Activated CD4-positive, CD25-positive, alpha-beta regulatory T cell treated with anti-CD3 and anti-CD28 coated beads, Interleukin-2, amount 50 U/mL, for 72 hours (primary cell): ENCODE measurements at regions not wholly inside any gene's neighbourhood (a gene's known extent, or its start where the extent isn't known, plus 50 kb on each side); places are given as distances from the start of the nearest gene placed in this dataset.
"Not testable (repeated sequence)": the region's sequence is repeated elsewhere in the genome, so short reads cannot be mapped to it uniquely, and the experiment has no call there.

Experiments used
- DNase-seq: peaks from one replicate; pipeline ENCODE4 v3.0.0; 2021

DNA sequence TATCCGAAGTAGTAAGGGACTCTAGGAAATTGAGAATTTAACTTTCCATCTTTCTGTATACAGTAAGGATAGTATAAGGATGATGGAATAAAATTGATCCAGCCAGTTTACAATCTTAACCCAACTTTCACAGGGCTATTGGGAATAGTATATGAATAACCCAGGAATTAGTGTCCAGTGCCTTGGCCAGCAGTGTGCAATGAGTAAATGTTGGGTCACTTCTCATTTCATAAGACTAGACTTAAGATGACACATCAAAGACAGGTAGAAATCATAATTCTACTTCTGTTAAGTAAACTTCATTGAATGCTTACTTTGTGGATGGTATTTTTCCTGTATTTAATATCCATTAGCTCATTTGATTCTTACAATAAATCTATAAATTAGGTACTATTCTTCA is 949.6 kb upstream of the GOT2 start:
- DNase-seq, result no peak

DNA sequence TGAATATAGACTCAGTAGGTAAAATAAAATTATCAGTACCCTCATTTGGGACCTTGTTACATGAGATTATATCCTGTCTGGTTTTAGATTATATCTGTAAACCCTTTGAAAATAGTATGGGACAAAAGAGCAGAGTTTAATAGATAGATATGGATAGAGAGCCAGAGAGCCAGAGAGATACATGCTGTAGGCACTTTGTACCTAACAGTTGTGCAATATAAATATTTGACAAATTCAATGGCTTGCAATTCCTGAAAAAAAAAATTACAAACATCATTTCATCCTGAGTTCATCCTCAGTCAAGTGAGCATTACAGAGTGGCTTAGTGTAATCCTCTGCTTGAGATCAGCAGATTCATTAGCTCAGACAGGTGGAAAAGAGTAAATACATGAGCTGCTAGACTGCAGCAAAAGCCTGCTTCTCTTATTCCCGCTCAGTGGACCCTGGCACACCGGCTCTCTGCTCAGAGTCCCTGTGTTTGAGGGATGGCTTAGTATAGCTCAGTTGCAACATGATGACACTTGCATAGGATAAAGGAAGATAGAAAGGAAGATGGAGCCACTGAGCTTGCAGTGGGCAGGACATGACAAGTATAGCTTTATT is 931.6 kb upstream of the GOT2 start:
- no peak for DNase-seq

- no peak for DNase-seq
Observed at GRCh38 chr16:59658572-59658971, 924.5 kb upstream of the GOT2 start.

DNA sequence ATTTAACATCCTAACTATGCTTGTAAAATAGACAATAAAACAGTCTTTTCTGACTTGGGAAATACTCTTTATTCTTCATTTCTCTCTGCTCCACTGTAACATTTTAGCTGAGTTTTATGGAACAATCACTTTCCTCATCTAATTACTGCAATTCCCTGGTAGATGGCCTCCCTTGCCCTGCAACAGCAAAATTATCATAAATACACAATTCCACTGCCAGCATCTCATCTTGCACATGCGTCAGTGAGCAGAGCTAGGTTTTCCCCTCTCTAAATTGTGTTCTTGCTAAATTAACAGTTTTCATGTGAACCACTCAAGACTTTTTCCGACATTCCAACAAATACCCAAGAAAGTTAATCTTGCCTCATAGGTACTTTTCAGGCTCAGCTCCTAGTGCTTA is 920.9 kb upstream of the GOT2 start:
- DNase-seq, result no peak

DNA sequence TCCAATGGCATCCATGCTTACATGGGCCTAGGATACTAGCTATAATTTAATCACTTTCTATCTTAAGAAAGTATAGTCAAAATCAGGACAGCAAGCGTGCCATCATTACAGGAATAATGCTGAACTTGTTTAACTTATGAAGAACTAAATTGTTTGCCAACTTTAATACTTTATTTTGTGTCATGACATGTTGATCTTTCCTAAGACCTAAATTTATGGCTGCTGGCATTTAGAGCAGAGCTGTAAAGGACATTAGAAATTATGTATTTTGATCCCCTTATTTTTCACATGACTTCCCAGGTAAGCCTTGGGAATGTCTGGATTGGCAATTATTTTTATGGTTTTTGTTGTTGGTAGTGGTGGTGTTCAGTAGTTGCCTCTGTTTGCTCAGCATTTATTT is 920.3 kb upstream of the GOT2 start:
- no peak for DNase-seq

GRCh38 chr16:59651662-59652061 is 917.5 kb upstream of the GOT2 start:
- no peak for DNase-seq

DNA sequence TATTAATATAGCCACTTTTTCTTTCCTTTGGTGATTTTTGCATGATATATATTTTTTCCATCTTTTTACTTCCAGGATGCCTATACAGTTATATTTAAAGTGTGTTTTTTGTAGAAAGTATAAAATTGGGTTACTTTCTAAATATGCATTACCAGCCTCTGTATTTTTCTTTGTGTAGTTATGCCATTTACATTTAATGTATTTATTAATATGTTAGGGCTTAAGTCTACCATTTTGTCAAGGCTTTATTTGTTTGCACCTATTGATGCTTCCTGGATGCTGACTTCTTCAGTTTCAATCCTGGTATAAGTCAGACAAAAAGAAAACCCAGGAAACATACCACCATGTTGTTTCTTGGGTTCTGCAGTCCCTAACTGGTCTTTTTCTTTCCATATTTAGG is 911.1 kb upstream of the GOT2 start:
- no peak for DNase-seq

DNA sequence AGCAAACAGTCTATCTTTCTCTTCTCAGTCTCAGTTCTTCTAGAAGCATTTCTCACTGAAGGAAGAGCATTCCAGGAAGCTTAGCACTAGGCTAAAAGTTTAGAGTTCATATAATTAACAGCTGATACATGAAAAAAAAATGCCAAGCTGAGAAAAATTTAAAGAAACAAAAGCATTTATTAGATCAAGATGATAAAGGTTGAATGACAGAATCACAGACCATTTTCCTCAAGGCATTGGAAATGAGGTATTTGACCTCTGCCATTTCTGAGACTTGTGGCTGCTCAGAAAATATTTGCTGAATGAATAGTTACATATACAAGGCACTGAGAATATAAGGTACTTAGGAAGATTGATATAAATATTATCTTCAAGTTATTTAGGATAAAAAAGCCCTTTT is 901.6 kb upstream of the GOT2 start:
- no peak for DNase-seq

- no peak for DNase-seq
Observed at GRCh38 chr16:59634951-59635350, 900.8 kb upstream of the GOT2 start.

GRCh38 chr16:59634004-59634579 is 900.0 kb upstream of the GOT2 start:
- DNase-seq, result no peak

GRCh38 chr16:59632276-59632855 is 898.2 kb upstream of the GOT2 start:
- DNase-seq, result no peak

- not testable (repeated sequence) for DNase-seq
Observed at GRCh38 chr16:59624381-59624780, 890.3 kb upstream of the GOT2 start.

DNA sequence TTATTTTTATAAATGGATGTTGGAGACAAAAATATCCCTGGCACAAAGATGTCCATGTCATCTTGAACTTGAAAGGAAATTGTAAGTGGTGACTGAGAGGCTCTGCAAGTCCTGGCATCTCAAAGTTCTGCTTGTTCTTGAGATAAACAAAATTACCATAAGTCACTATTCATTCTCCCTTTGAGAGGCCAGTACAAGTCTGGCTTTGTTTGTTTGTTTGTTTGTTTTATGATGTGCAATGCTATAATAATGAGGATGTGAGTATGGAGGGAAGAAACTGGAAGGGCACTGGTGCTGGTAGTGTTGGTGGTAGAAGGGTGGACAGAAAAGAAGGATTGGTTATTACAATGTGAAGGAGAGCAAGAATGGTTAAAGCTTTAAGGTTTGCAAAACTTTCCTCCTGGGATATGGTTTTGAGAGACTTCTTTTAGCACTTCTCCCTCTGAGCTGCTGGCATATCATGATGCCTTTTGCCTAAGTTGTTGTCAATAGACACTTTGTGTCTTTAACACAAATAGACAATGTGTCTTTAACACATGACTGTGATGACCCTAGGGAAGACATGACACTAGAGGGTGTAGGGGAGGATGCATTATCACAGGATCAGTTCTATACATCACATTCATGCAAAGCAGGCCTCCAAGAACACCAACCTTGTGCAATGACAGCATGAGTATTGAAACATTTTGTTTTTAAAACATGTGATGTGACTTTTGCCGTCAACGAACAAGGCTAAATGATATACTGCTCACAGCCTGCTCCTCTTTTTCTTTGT is 880.5 kb upstream of the GOT2 start:
- DNase-seq, result no peak

- DNase-seq, result not testable (repeated sequence)
Observed at GRCh38 chr16:59612910-59613620, 878.9 kb upstream of the GOT2 start.

- no peak for DNase-seq
Observed at GRCh38 chr16:59612094-59612493, 878.0 kb upstream of the GOT2 start.

GRCh38 chr16:59611556-59611955 is 877.4 kb upstream of the GOT2 start:
- no peak for DNase-seq

- DNase-seq, result no peak
Observed at GRCh38 chr16:59605706-59606105, 871.6 kb upstream of the GOT2 start.

DNA sequence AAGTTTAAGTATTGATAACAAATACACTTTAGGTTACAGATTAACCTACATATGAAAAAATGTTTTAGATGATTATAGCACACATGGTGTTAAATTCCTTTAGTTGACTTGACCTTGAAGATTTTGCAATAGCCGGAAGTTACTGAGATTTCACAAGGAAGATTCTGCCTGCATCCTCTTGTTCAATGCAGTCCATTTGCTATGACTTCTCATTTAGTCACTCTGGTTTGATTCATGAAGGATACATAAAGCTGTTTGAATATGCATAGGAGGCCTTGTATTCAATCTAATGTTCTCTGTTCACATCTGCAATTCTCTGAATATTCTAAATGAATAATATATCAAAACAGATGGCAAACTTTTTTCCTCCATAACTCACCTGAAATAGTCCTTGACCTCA is 870.2 kb upstream of the GOT2 start:
- DNase-seq, result no peak

- no peak for DNase-seq
Observed at GRCh38 chr16:59601452-59601851, 867.3 kb upstream of the GOT2 start.

- no peak for DNase-seq
Observed at GRCh38 chr16:59597269-59597668, 863.2 kb upstream of the GOT2 start.

- no peak for DNase-seq
Observed at GRCh38 chr16:59596693-59597092, 862.6 kb upstream of the GOT2 start.

DNA sequence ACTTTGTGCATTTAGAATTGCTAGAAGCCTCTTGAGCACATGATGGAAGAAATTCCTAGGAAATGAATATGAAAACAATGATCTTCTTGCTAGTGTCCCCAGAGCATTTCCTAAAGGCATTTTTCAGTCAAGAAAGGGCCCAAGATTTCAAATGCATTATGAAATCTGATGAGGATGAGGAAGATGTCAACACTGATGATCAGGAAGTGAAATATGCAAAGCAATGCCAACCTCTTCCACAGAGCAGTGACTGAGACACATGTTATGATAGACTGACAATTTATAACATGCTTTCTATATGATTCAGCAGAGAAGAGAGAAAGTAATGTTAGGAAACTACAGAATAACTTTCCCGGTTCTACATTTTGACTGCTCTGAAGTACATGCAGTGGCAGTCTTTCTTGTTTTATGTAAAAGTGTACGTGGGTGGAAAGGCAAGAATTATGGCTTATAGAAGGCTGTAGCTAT is 859.1 kb upstream of the GOT2 start:
- DNase-seq, result no peak

DNA sequence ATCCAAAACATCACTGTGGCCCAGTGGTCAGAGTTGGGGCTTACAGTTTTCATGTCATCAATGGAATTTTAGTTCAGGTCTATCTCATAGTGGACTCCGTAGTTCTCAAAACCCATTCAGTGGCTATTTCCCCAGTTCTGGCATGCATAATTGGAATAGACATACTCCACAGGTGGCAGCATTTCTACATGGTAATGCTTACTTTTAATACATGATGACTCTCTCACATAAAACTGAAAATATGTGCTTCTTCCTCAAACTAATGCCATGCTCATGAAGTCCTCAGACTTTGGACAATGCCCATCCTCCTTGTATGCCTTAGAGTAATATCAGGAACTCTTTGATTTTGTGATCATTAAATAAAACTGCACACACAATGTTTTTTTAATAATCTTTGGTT is 857.4 kb upstream of the GOT2 start:
- DNase-seq, result no peak
